K562 (cell line): ENCODE measurements at regions not wholly inside any gene's neighbourhood (a gene's known extent, or its start where the extent isn't known, plus 50 kb on each side); places are given as distances from the start of the nearest gene placed in this dataset.

Experiments used
- ATAC-seq: fragments of 200-7000 bp; cut with Tn5 transposase; 3 replicates; pipeline ENCODE4 v1.9.1; 2020; ENCODE audit warnings: moderate library complexity
- BruUV-seq: library from RNA; stranded (reverse); fragments of 400-500 nt; replicated peaks from 2 replicates; lab custom pipeline; 2021; lab: Mats Ljungman, UMichigan
- CTCF ChIA-PET: fragments of 300-600 bp; formaldehyde crosslinking; extraction: SDS; loops from one replicate; lab custom pipeline; 2021; ENCODE audit warnings: low intra/inter-chr PET ratio; lab: Yijun Ruan, JAX
- POLR2A ChIA-PET: fragments of 300-600, 350-650 bp; sonication (Branson Sonifier 250); formaldehyde crosslinking; extraction: SDS; loops from one replicate; lab custom pipeline; 2021; ENCODE audit warnings: antibody characterized with exemption, inconsistent platforms; lab: Yijun Ruan, JAX
- DNase-seq, 4 experiments: peaks; one replicate each; pipeline versions ENCODE4 v3.0.0 to v3.0.0-alpha.2; 2011 to 2018; ENCODE audit warnings: low spot score in 3 of 4, mixed read lengths in 3 of 4; ENCODE audit errors: extremely low read depth in 1 of 4
- FAIRE-seq: peaks from 2 replicates; lab custom pipeline; 2011; peaks lifted over from hg19 to GRCh38; lab: Jason Lieb, UNC
- H2AFZ ChIP-seq: 2 replicates; pipeline ENCODE4 v1.6.0; 2011; ENCODE audit warnings: low read depth, low read length, control low read depth, inconsistent platforms
- H3K27ac ChIP-seq: fragments of 200-600 bp; 3 replicates; pipeline ENCODE4 v1.8.0; 2011; ENCODE audit warnings: low read depth, mild to moderate bottlenecking, control low read depth, inconsistent platforms, low read length, moderate library complexity, mixed read lengths; ENCODE audit errors: extremely low read depth
- H3K27me3 ChIP-seq, 2 experiments: fragments of 300-600 bp in 1 of 2; 2 replicates in 1 of 2; 3 replicates in 1 of 2; pipeline versions ENCODE4 v1.6.0 to v1.8.0; 2011; ENCODE audit warnings: inconsistent platforms in 2 of 2, low read length in 2 of 2, mild to moderate bottlenecking in 1 of 2, mixed read lengths in 1 of 2, moderate library complexity in 1 of 2; ENCODE audit not compliant: control insufficient read depth in 2 of 2, insufficient read depth in 2 of 2
- H3K36me3 ChIP-seq: fragments of 300-600 bp; 3 replicates; pipeline ENCODE4 v1.8.0; 2011; ENCODE audit warnings: mild to moderate bottlenecking, low read length, inconsistent platforms; ENCODE audit not compliant: control insufficient read depth, insufficient read depth
- H3K4me1 ChIP-seq, 2 experiments: fragments of 200-600 bp in 1 of 2; replicated peaks in 1 of 2; 2 replicates in 1 of 2; 3 replicates in 1 of 2; pipeline versions ENCODE4 v1.5.1 to v1.8.0; 2011; ENCODE audit warnings: inconsistent platforms in 2 of 2, low read length in 2 of 2, mild to moderate bottlenecking in 1 of 2, mixed read lengths in 1 of 2, moderate library complexity in 1 of 2; ENCODE audit not compliant: control insufficient read depth in 2 of 2, insufficient read depth in 2 of 2
- H3K4me2 ChIP-seq: 2 replicates; pipeline ENCODE4 v1.6.1; 2011; ENCODE audit warnings: low read length, control low read depth, inconsistent platforms, mixed read lengths; ENCODE audit not compliant: insufficient read depth
- H3K4me3 ChIP-seq: fragments of 200-600 bp; sonication (generic), shearing (Covaris generic); 2 replicates; pipeline ENCODE4 v1.5.1; 2016; ENCODE audit warnings: control low read depth, inconsistent platforms
- H3K79me2 ChIP-seq: fragments of 200-600 bp; 3 replicates; pipeline ENCODE4 v1.8.0; 2011; ENCODE audit warnings: low read length, inconsistent platforms; ENCODE audit not compliant: control insufficient read depth, insufficient read depth
- H3K9ac ChIP-seq, 2 experiments: 2 replicates each; pipeline versions ENCODE4 v1.6.0 to v1.6.1; 2011; ENCODE audit warnings: low read depth in 2 of 2, low read length in 2 of 2, control low read depth in 1 of 2, inconsistent platforms in 1 of 2, mild to moderate bottlenecking in 1 of 2, mixed read lengths in 1 of 2; ENCODE audit not compliant: insufficient read depth in 1 of 2
- H3K9me1 ChIP-seq: one replicate; pipeline ENCODE4 v1.6.0; 2011; ENCODE audit warnings: inconsistent platforms, mild to moderate bottlenecking, low read length, moderate library complexity; ENCODE audit not compliant: control insufficient read depth, insufficient read depth
- H3K9me3 ChIP-seq: replicated peaks from 2 replicates; pipeline ENCODE4 v1.5.1; 2011; ENCODE audit warnings: low read depth, low read length, inconsistent platforms; ENCODE audit not compliant: control insufficient read depth, insufficient read depth
- H4K20me1 ChIP-seq: replicated peaks from 2 replicates; pipeline ENCODE4 v1.6.1; 2011; ENCODE audit warnings: low read length, inconsistent platforms, mixed read lengths; ENCODE audit not compliant: control insufficient read depth, insufficient read depth
- CHD4 ChIP-seq: fragments of 200-600 bp; sonication (generic); IDR thresholded peaks from 3 replicates; pipeline ENCODE4 v1.6.1; 2012; ENCODE audit warnings: low read depth, mild to moderate bottlenecking, mixed read lengths, low read length, inconsistent platforms; ENCODE audit not compliant: insufficient read depth, insufficient replicate concordance, poor library complexity, severe bottlenecking
- DNMT1 ChIP-seq: fragments of 450-650 bp; IDR thresholded peaks from 2 replicates; pipeline ENCODE4 v1.6.1; 2016; ENCODE audit warnings: antibody characterized with exemption, mild to moderate bottlenecking
- FOS ChIP-seq: IDR thresholded peaks from 3 replicates; pipeline ENCODE4 v1.6.1; 2011; ENCODE audit not compliant: insufficient read length; ENCODE audit errors: extremely low read depth
- FOSL1 ChIP-seq: fragments of 200-800 bp; sonication (Bioruptor generic); conservative IDR thresholded peaks from 2 replicates; pipeline ENCODE4 v1.6.1; 2016; ENCODE audit warnings: missing genetic modification characterization, missing compliant biosample characterization
- KAT7 ChIP-seq: sonication (generic); formaldehyde crosslinking; IDR thresholded peaks from 2 replicates; pipeline ENCODE4 v1.8.0; 2022; ENCODE audit warnings: missing genetic modification reagents, mild to moderate bottlenecking, borderline replicate concordance
- MAFK ChIP-seq: IDR thresholded peaks from 2 replicates; pipeline ENCODE4 v1.6.1; 2011; ENCODE audit warnings: low read length, improper control_type of control experiment
- MCM2 ChIP-seq: fragments of 450-650 bp; IDR thresholded peaks from 2 replicates; pipeline ENCODE4 v1.6.1; 2017; ENCODE audit warnings: low read depth, mild to moderate bottlenecking
- NCOA2 ChIP-seq, 2 experiments: fragments of 450-650 bp; IDR thresholded peaks; 2 replicates each; pipeline ENCODE4 v1.6.1; 2018; ENCODE audit warnings: mild to moderate bottlenecking in 2 of 2, moderate library complexity in 1 of 2; ENCODE audit not compliant: partially characterized antibody in 2 of 2
- NELFE ChIP-seq: IDR thresholded peaks from 2 replicates; pipeline ENCODE4 v1.6.1; 2011; ENCODE audit warnings: mild to moderate bottlenecking; ENCODE audit not compliant: insufficient read depth, insufficient read length
- PRMT5 ChIP-seq: sonication (generic); formaldehyde crosslinking; IDR thresholded peaks from 2 replicates; pipeline ENCODE4 v1.5.0; 2020; ENCODE audit warnings: missing genetic modification reagents
- THAP7 ChIP-seq: fragments of 250-450 bp; sonication (Bioruptor Pico); IDR thresholded peaks from 2 replicates; pipeline ENCODE4 v1.5.0; 2021
- ZNF263 ChIP-seq: sonication (generic); formaldehyde crosslinking; IDR thresholded peaks from 2 replicates; pipeline ENCODE4 v1.8.0; 2022; ENCODE audit warnings: mild to moderate bottlenecking, missing genetic modification reagents, borderline replicate concordance
- ZNF57 ChIP-seq: fragments of 450-650 bp; formaldehyde crosslinking; IDR thresholded peaks from 2 replicates; pipeline ENCODE4 v1.4.0; 2020; ENCODE audit warnings: mild to moderate bottlenecking, moderate library complexity
- WGBS: fragments of 100-300 bp; shearing (Covaris generic); methylation state at CpG from one replicate; pipeline ENCODE4 v1.1.6; 2016; ENCODE audit warnings: low coverage, mixed read lengths; ENCODE audit not compliant: insufficient coverage; ENCODE audit errors: missing lambda C conversion rate; 5-methylcytosine and 5-hydroxymethylcytosine counted together
- in situ Hi-C: fragments of 300-500 bp; cut with MboI; formaldehyde crosslinking; loops from 4 replicates; pipeline ENCODE4 v1.15.0; 2018; ENCODE audit warnings: inconsistent platforms, mixed read lengths
- intact Hi-C: fragments of 100-400 bp; cut with micrococcal nuclease; formaldehyde crosslinking; loops from 2 replicates; pipeline ENCODE4 v1.14.2; 2022
- TF ChIP-seq, protein P1 (sequence below): sonication (generic); formaldehyde crosslinking; IDR thresholded peaks from 2 replicates; pipeline ENCODE4 v1.8.1; 2023; ENCODE audit warnings: mild to moderate bottlenecking, missing genetic modification reagents
- TF ChIP-seq, protein P2 (sequence below): sonication (generic); formaldehyde crosslinking; IDR thresholded peaks from 2 replicates; pipeline ENCODE4 v1.8.0; 2023; ENCODE audit warnings: mild to moderate bottlenecking, missing genetic modification reagents

- TF ChIP-seq NELFE = no peak
- TF ChIP-seq DNMT1 = no peak
Observed at GRCh38 chr2:64931246-64932115, 57.7 kb upstream of the SLC1A4 start (continued).

DNA sequence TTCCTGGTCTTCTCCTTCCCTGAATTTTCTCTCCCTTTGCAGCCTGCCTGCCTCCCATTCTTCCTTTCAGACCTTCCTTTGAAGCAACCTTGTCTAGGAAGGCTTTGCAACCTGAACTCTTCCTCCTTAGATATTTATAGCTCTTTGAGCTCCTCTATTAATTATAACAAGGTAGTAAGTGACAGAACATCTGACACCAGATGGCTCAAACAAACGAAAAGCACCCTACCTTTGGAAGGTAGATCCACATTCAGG, 57.2 kb upstream of the SLC1A4 start:
- WGBS = 0% methylated on average over 1 of the region's 1 CpG
- H3K9ac ChIP-seq = no peak overlapping the region
- TF ChIP-seq, protein P1, sequence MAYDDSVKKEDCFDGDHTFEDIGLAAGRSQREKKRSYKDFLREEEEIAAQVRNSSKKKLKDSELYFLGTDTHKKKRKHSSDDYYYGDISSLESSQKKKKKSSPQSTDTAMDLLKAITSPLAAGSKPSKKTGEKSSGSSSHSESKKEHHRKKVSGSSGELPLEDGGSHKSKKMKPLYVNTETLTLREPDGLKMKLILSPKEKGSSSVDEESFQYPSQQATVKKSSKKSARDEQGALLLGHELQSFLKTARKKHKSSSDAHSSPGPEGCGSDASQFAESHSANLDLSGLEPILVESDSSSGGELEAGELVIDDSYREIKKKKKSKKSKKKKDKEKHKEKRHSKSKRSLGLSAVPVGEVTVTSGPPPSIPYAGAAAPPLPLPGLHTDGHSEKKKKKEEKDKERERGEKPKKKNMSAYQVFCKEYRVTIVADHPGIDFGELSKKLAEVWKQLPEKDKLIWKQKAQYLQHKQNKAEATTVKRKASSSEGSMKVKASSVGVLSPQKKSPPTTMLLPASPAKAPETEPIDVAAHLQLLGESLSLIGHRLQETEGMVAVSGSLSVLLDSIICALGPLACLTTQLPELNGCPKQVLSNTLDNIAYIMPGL = no peak
- no peak for TF ChIP-seq ZNF263 (CRISPR knock-in tag)
- no peak for TF ChIP-seq THAP7
- TF ChIP-seq PRMT5 = no peak
- no peak for TF ChIP-seq MCM2
- no peak for TF ChIP-seq FOSL1 (tag)
- TF ChIP-seq NCOA2 (IDR thresholded peaks at IDR 0.05; ENCODE audit: partially characterized antibody in 2 of 2) = no peak
- no peak for TF ChIP-seq ZNF57
- TF ChIP-seq, protein P2, sequence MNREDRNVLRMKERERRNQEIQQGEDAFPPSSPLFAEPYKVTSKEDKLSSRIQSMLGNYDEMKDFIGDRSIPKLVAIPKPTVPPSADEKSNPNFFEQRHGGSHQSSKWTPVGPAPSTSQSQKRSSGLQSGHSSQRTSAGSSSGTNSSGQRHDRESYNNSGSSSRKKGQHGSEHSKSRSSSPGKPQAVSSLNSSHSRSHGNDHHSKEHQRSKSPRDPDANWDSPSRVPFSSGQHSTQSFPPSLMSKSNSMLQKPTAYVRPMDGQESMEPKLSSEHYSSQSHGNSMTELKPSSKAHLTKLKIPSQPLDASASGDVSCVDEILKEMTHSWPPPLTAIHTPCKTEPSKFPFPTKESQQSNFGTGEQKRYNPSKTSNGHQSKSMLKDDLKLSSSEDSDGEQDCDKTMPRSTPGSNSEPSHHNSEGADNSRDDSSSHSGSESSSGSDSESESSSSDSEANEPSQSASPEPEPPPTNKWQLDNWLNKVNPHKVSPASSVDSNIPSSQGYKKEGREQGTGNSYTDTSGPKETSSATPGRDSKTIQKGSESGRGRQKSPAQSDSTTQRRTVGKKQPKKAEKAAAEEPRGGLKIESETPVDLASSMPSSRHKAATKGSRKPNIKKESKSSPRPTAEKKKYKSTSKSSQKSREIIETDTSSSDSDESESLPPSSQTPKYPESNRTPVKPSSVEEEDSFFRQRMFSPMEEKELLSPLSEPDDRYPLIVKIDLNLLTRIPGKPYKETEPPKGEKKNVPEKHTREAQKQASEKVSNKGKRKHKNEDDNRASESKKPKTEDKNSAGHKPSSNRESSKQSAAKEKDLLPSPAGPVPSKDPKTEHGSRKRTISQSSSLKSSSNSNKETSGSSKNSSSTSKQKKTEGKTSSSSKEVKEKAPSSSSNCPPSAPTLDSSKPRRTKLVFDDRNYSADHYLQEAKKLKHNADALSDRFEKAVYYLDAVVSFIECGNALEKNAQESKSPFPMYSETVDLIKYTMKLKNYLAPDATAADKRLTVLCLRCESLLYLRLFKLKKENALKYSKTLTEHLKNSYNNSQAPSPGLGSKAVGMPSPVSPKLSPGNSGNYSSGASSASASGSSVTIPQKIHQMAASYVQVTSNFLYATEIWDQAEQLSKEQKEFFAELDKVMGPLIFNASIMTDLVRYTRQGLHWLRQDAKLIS (CRISPR knock-in tag) = no peak
- TF ChIP-seq KAT7 (CRISPR knock-in tag) = no peak
- no peak for TF ChIP-seq CHD4
- TF ChIP-seq MAFK = no peak
- no peak for TF ChIP-seq FOS

More for the DNA sequence above, 57.2 kb upstream of the SLC1A4 start:
- H3K27ac ChIP-seq = no peak overlapping the region
- ChIA-PET POLR2A (interaction anchor here (0.7 kb wide), 1 partner anchor 14 kb away, joined by 3 read pairs; no protein-coding TSS in a partner anchor), CTCF (no interaction called here)
- H3K4me2 ChIP-seq = no peak overlapping the region
- H4K20me1 ChIP-seq = no peaks in the 10 kb centered on the region
- H3K27me3 ChIP-seq = peaks cover 12 to 22% of the 10 kb centered on the region in 2 experiments
- H3K4me3 ChIP-seq = no peak overlapping the region
- FAIRE-seq = no peak
- H3K79me2 ChIP-seq = no peaks in the 10 kb centered on the region
- ATAC-seq = no peak
- H2AFZ ChIP-seq = no peak overlapping the region
- H3K9me1 ChIP-seq = no peaks in the 10 kb centered on the region
- no peaks in the 10 kb centered on the region for H3K36me3 ChIP-seq
- no peaks in the 10 kb centered on the region; a peak in 1 of 5 replicates for H3K4me1 ChIP-seq
- in situ Hi-C loops (no loop called here), intact Hi-C loops (no loop called here)
- H3K9me3 ChIP-seq = 0 out of 2 replicates have a peak, but pooled peaks cover 2% of the 10 kb centered on the region
- BruUV-seq = no TSS peak
- DNase-seq = no peak
